CD4-positive, alpha-beta T cell treated with Interleukin-15 for 1 hour (primary cell): ENCODE measurements at regions not wholly inside any gene's neighbourhood (a gene's known extent, or its start where the extent isn't known, plus 50 kb on each side); places are given as distances from the start of the nearest gene placed in this dataset.
"Not testable (repeated sequence)": the region's sequence is repeated elsewhere in the genome, so short reads cannot be mapped to it uniquely, and the experiment has no call there.

ENCODE experiments used
- DNase-seq: peaks from one replicate; pipeline ENCODE4 v3.0.0-alpha.2; 2020

- DNase-seq: no peak
Measured at GRCh38 chr20:51955756-51956155, 153.4 kb upstream of the SALL4 start.

GRCh38 chr20:51953731-51954340 is 151.5 kb upstream of the SALL4 start:
- DNase-seq: no peak

GRCh38 chr20:51950926-51951325 is 148.6 kb upstream of the SALL4 start:
- DNase-seq: no peak

GRCh38 chr20:51946586-51946985 is 144.3 kb upstream of the SALL4 start:
- DNase-seq: no peak

GRCh38 chr20:51945881-51946280 is 143.6 kb upstream of the SALL4 start:
- DNase-seq: no peak

- DNase-seq: no peak
Measured at GRCh38 chr20:51945177-51945576, 142.9 kb upstream of the SALL4 start.

GRCh38 chr20:51943761-51944160 is 141.4 kb upstream of the SALL4 start:
- DNase-seq: no peak

- DNase-seq: not testable (repeated sequence)
Measured at GRCh38 chr20:51943326-51943725, 141.0 kb upstream of the SALL4 start.

- DNase-seq: no peak
Measured at GRCh38 chr20:51941503-51941902, 139.2 kb upstream of the SALL4 start.

GRCh38 chr20:51939259-51939585 is 136.9 kb upstream of the SALL4 start:
- DNase-seq: no peak

GRCh38 chr20:51938559-51939258 is 136.4 kb upstream of the SALL4 start:
- DNase-seq: no peak

GRCh38 chr20:51937779-51938178 is 135.5 kb upstream of the SALL4 start:
- DNase-seq: no peak

GRCh38 chr20:51936377-51936776 is 134.1 kb upstream of the SALL4 start:
- DNase-seq: no peak

GRCh38 chr20:51935003-51935358 is 132.7 kb upstream of the SALL4 start:
- DNase-seq: no peak

- no peak for DNase-seq
Measured at GRCh38 chr20:51934301-51935002, 132.1 kb upstream of the SALL4 start.

- no peak for DNase-seq
Measured at GRCh38 chr20:51931371-51931781, 129.1 kb upstream of the SALL4 start.

GRCh38 chr20:51930775-51931174 is 128.5 kb upstream of the SALL4 start:
- no peak for DNase-seq

GRCh38 chr20:51928931-51929330 is 126.6 kb upstream of the SALL4 start:
- DNase-seq: no peak

- not testable (repeated sequence) for DNase-seq
Measured at GRCh38 chr20:51927970-51928369, 125.6 kb upstream of the SALL4 start.

- DNase-seq: no peak
Measured at GRCh38 chr20:51926670-51927305, 124.5 kb upstream of the SALL4 start.

GRCh38 chr20:51924509-51924908 is 122.2 kb upstream of the SALL4 start:
- DNase-seq: no peak

GRCh38 chr20:51923633-51924032 is 121.3 kb upstream of the SALL4 start:
- no peak for DNase-seq

GRCh38 chr20:51922812-51923211 is 120.5 kb upstream of the SALL4 start:
- not testable (repeated sequence) for DNase-seq

GRCh38 chr20:51918561-51918960 is 116.2 kb upstream of the SALL4 start:
- DNase-seq: no peak
